OCI-LY7 (cell line): ENCODE measurements at regions not wholly inside any gene's neighbourhood (a gene's known extent, or its start where the extent isn't known, plus 50 kb on each side); places are given as distances from the start of the nearest gene placed in this dataset.

ENCODE experiments used
- BruUV-seq: library from RNA; stranded (reverse); fragments of 400-500 nt; replicated peaks from 2 replicates; lab custom pipeline; 2021; lab: Mats Ljungman, UMichigan
- CTCF ChIA-PET: fragments of 300-600 bp; sonication (Branson Sonifier 250); formaldehyde crosslinking; loops from one replicate; lab custom pipeline; 2022; ENCODE audit warnings: antibody characterized with exemption; ENCODE audit not compliant: unreplicated experiment; lab: Charles Lee
- POLR2A ChIA-PET: fragments of 300-600 bp; sonication (Branson Sonifier 250); formaldehyde crosslinking; loops from one replicate; lab custom pipeline; 2022; ENCODE audit warnings: antibody characterized with exemption; lab: Charles Lee
- DNase-seq: peaks from one replicate; pipeline ENCODE4 v3.0.0-alpha.2; 2015; ENCODE audit warnings: low spot score
- H2AFZ ChIP-seq: fragments of 200-600 bp; sonication (generic), shearing (Covaris generic); 2 replicates; pipeline ENCODE4 v1.6.1; 2014; ENCODE audit warnings: mild to moderate bottlenecking, antibody characterized with exemption, low read length, moderate library complexity
- H3K27ac ChIP-seq: fragments of 200-600 bp; sonication (generic); 2 replicates; pipeline ENCODE4 v1.5.1; 2014; ENCODE audit warnings: mixed run types, low read depth, mild to moderate bottlenecking, moderate library complexity, low read length, inconsistent platforms; ENCODE audit not compliant: poor library complexity, severe bottlenecking
- H3K36me3 ChIP-seq: fragments of 200-600 bp; sonication (generic); 2 replicates; pipeline ENCODE4 v1.6.1; 2014; ENCODE audit warnings: mild to moderate bottlenecking, antibody characterized with exemption, low read length, moderate library complexity, mixed read lengths; ENCODE audit not compliant: insufficient read depth
- H3K4me1 ChIP-seq: fragments of 200-600 bp; sonication (generic); 2 replicates; pipeline ENCODE4 v1.5.1; 2014; ENCODE audit warnings: mild to moderate bottlenecking, low read length; ENCODE audit not compliant: insufficient read depth, poor library complexity, severe bottlenecking
- H3K4me2 ChIP-seq: fragments of 200-600 bp; sonication (generic); 2 replicates; pipeline ENCODE4 v1.6.1; 2014; ENCODE audit warnings: mild to moderate bottlenecking, low read length
- H3K4me3 ChIP-seq: fragments of 200-600 bp; sonication (generic); 2 replicates; pipeline ENCODE4 v1.5.1; 2014; ENCODE audit warnings: mild to moderate bottlenecking, low read depth, low read length; ENCODE audit not compliant: poor library complexity, severe bottlenecking
- H3K79me2 ChIP-seq: fragments of 200-600 bp; sonication (generic); 2 replicates; pipeline ENCODE4 v1.6.1; 2016; ENCODE audit warnings: low read depth, mild to moderate bottlenecking, low read length, moderate library complexity, mixed read lengths; ENCODE audit not compliant: insufficient read depth
- H3K9me2 ChIP-seq: fragments of 200-600 bp; sonication (generic); 2 replicates; pipeline ENCODE4 v1.6.1; 2016; ENCODE audit warnings: mild to moderate bottlenecking, low read length, mixed read lengths; ENCODE audit not compliant: insufficient read depth
- H3K9me3 ChIP-seq: fragments of 200-600 bp; sonication (generic); 2 replicates; pipeline ENCODE4 v1.6.1; 2014; ENCODE audit warnings: mild to moderate bottlenecking, mixed run types, low read length, mixed read lengths
- H4K20me1 ChIP-seq: fragments of 200-600 bp; sonication (generic); 2 replicates; pipeline ENCODE4 v1.6.1; 2014; ENCODE audit warnings: mild to moderate bottlenecking, antibody characterized with exemption, low read length, moderate library complexity, mixed read lengths; ENCODE audit not compliant: insufficient read depth
- CTCF ChIP-seq: fragments of 200-600 bp; sonication (generic); conservative IDR thresholded peaks from 2 replicates; pipeline ENCODE4 v1.5.1; 2014; ENCODE audit warnings: mild to moderate bottlenecking, antibody characterized with exemption, low read length, moderate library complexity, mixed read lengths
- EZH2phosphoT487 ChIP-seq: fragments of 200-600 bp; sonication (generic); IDR thresholded peaks from 2 replicates; pipeline ENCODE4 v1.6.1; 2018; ENCODE audit warnings: low read depth, borderline replicate concordance, mild to moderate bottlenecking, mixed run types, antibody characterized with exemption, low read length, moderate library complexity, mixed read lengths
- intact Hi-C: fragments of 100-400 bp; cut with micrococcal nuclease; formaldehyde crosslinking; loops from one replicate; pipeline ENCODE4 v1.10.0; 2022; ENCODE audit not compliant: unreplicated experiment

- no peak for TF ChIP-seq EZH2phosphoT487
- TF ChIP-seq CTCF = no peak
- no TSS peak for BruUV-seq
- ChIA-PET POLR2A (no interaction called here), CTCF (no interaction called here)
- Histone ChIP-seq H3K79me2 (no peaks in the 10 kb centered on the region), H3K27ac (no peak overlapping the region), H2AFZ (no peak overlapping the region), H3K36me3 (no peaks in the 10 kb centered on the region), H3K9me3 (no peaks in the 10 kb centered on the region), H3K4me2 (no peak overlapping the region), H3K9me2 (no peaks in the 10 kb centered on the region), H4K20me1 (no peaks in the 10 kb centered on the region), H3K4me1 (no peaks in the 10 kb centered on the region), H3K4me3 (no peak overlapping the region)
- intact Hi-C loops = no loop called here
- no peak for DNase-seq
These were observed 66.6 kb upstream of the SPTLC3 start for GRCh38 chr20:12942123-12942522.

- Histone ChIP-seq H3K27ac (no peak overlapping the region), H3K36me3 (no peaks in the 10 kb centered on the region), H3K4me1 (no peaks in the 10 kb centered on the region), H3K4me2 (no peak overlapping the region), H2AFZ (no peak overlapping the region), H3K9me2 (no peaks in the 10 kb centered on the region), H4K20me1 (no peaks in the 10 kb centered on the region), H3K4me3 (no peak overlapping the region), H3K79me2 (no peaks in the 10 kb centered on the region), H3K9me3 (no peaks in the 10 kb centered on the region)
- CTCF ChIA-PET = no interaction called here
- TF ChIP-seq CTCF (no peak), EZH2phosphoT487 (no peak)
- POLR2A ChIA-PET = no interaction called here
- intact Hi-C loops = no loop called here
- no TSS peak for BruUV-seq
- DNase-seq = no peak
These were observed 62.0 kb upstream of the SPTLC3 start for GRCh38 chr20:12946789-12947188.

GRCh38 chr20:12947691-12948090 is 61.1 kb upstream of the SPTLC3 start:
- H2AFZ ChIP-seq = no peak overlapping the region
- POLR2A ChIA-PET = no interaction called here

More at GRCh38 chr20:12947691-12948090, 61.1 kb upstream of the SPTLC3 start:
- TF ChIP-seq EZH2phosphoT487 (no peak), CTCF (no peak)
- Histone ChIP-seq H3K4me3 (no peak overlapping the region), H3K36me3 (no peaks in the 10 kb centered on the region), H3K4me1 (no peaks in the 10 kb centered on the region), H4K20me1 (no peaks in the 10 kb centered on the region), H3K9me2 (no peaks in the 10 kb centered on the region), H3K4me2 (no peak overlapping the region), H3K9me3 (no peaks in the 10 kb centered on the region), H3K79me2 (no peaks in the 10 kb centered on the region), H3K27ac (no peak overlapping the region)
- no TSS peak for BruUV-seq
- no peak for DNase-seq
- CTCF ChIA-PET = no interaction called here
- intact Hi-C loops = no loop called here
